Adrenal gland (tissue), 5 donors: ENCODE measurements at regions not wholly inside any gene's neighbourhood (a gene's known extent, or its start where the extent isn't known, plus 50 kb on each side); places are given as distances from the start of the nearest gene placed in this dataset.

Experiments used
- CTCF ChIP-seq, 6 experiments: fragments of 450-650 bp in 4 of 6; fragments of 200-600 bp in 2 of 6; sonication (generic) in 1 of 6; IDR thresholded peaks; 1 replicate in 5 of 6; 2 replicates in 1 of 6; pipeline versions ENCODE4 v1.5.1 to v1.8.0; 2016 to 2021; ENCODE audit warnings: antibody characterized with exemption in 6 of 6, mild to moderate bottlenecking in 2 of 6, moderate library complexity in 1 of 6
- POLR2A ChIP-seq, 2 donors: fragments of 450-650 bp; IDR thresholded peaks; one replicate each; pipeline ENCODE4 v1.6.1; 2017; ENCODE audit warnings: antibody characterized with exemption in 2 of 2, mild to moderate bottlenecking in 2 of 2, moderate library complexity in 1 of 2
- donor health status: DM: no; HTN: no; CAD: no.

GRCh38 chr13:50406831-50407230, 391.6 kb downstream of the KCNRG start:
- TF ChIP-seq CTCF (IDR thresholded peaks at IDR 0.05): no peak
- TF ChIP-seq POLR2A (IDR thresholded peaks at IDR 0.05): no peak
